Panc1 (cell line): ENCODE measurements at regions not wholly inside any gene's neighbourhood (a gene's known extent, or its start where the extent isn't known, plus 50 kb on each side); places are given as distances from the start of the nearest gene placed in this dataset.

ENCODE experiments used
- ATAC-seq: fragments of 200-7000 bp; cut with Tn5 transposase; 2 replicates; pipeline ENCODE4 v1.9.1; 2020; ENCODE audit warnings: mild to moderate bottlenecking, moderate library complexity
- BruUV-seq: library from RNA; stranded (reverse); fragments of 400-500 nt; replicated peaks from 2 replicates; lab custom pipeline; 2021; lab: Mats Ljungman, UMichigan
- CTCF ChIA-PET: fragments of 300-600 bp; sonication (Branson Sonifier 250); formaldehyde crosslinking; loops from one replicate; lab custom pipeline; 2022; ENCODE audit warnings: antibody characterized with exemption; lab: Charles Lee
- POLR2A ChIA-PET: fragments of 300-600 bp; sonication (Branson Sonifier 250); formaldehyde crosslinking; loops from one replicate; lab custom pipeline; 2022; ENCODE audit warnings: antibody characterized with exemption; lab: Charles Lee
- DNase-seq: peaks from one replicate; pipeline ENCODE4 v3.0.0-alpha.2; 2010; ENCODE audit warnings: low read depth, low spot score
- H3K27ac ChIP-seq: 2 replicates; pipeline ENCODE4 v1.5.1; 2011; ENCODE audit warnings: mild to moderate bottlenecking, low read length, inconsistent platforms
- H3K27me3 ChIP-seq: fragments of 200-500 bp; sonication (Bioruptor generic); 2 replicates; pipeline ENCODE4 v1.6.0; 2014; ENCODE audit warnings: low read length, inconsistent platforms; ENCODE audit not compliant: control insufficient read depth, insufficient read depth
- H3K36me3 ChIP-seq: fragments of 200-500 bp; sonication (Bioruptor generic); 2 replicates; pipeline ENCODE4 v1.5.1; 2014; ENCODE audit warnings: inconsistent platforms, mild to moderate bottlenecking, low read length, moderate library complexity; ENCODE audit not compliant: control insufficient read depth, insufficient read depth
- H3K4me1 ChIP-seq: 2 replicates; pipeline ENCODE4 v1.5.1; 2011; ENCODE audit warnings: inconsistent platforms, mild to moderate bottlenecking, low read length, moderate library complexity; ENCODE audit not compliant: control insufficient read depth, insufficient read depth
- H3K4me3 ChIP-seq, 2 experiments: 2 replicates each; pipeline ENCODE4 v1.5.1; 2011 to 2012; ENCODE audit warnings: low read depth in 2 of 2, low read length in 2 of 2, mild to moderate bottlenecking in 2 of 2, inconsistent platforms in 1 of 2, moderate library complexity in 1 of 2
- H3K9me3 ChIP-seq: fragments of 200-500 bp; sonication (Bioruptor generic); 2 replicates; pipeline ENCODE4 v1.5.1; 2014; ENCODE audit warnings: low read depth, mild to moderate bottlenecking, inconsistent platforms, low read length, moderate library complexity; ENCODE audit not compliant: control insufficient read depth, insufficient read depth
- POLR2AphosphoS5 ChIP-seq: IDR thresholded peaks from 2 replicates; pipeline ENCODE4 v1.6.1; 2012; ENCODE audit warnings: mild to moderate bottlenecking, low read depth, low read length, moderate library complexity
- SIN3A ChIP-seq: IDR thresholded peaks from 2 replicates; pipeline ENCODE4 v1.6.1; 2012; ENCODE audit warnings: low read depth, mild to moderate bottlenecking, low read length, moderate library complexity, borderline replicate concordance; ENCODE audit not compliant: insufficient read depth
- TCF7L2 ChIP-seq: IDR thresholded peaks from 2 replicates; pipeline ENCODE4 v1.6.1; 2011; ENCODE audit warnings: mild to moderate bottlenecking, low read depth, low read length, inconsistent platforms
- in situ Hi-C: cut with HindIII; loops from 2 replicates; pipeline ENCODE4 v1.10.0; 2016; ENCODE audit warnings: low sequenced_read_pairs, low pct_unique_long_range_greater_than_20kb
- intact Hi-C: fragments of 100-400 bp; cut with micrococcal nuclease; formaldehyde crosslinking; loops from one replicate; pipeline ENCODE4 v1.10.0; 2022; ENCODE audit not compliant: unreplicated experiment
- TF ChIP-seq, protein P1 (sequence below): fragments of 450-650 bp; IDR thresholded peaks from 2 replicates; pipeline ENCODE4 v1.5.1; 2017; ENCODE audit warnings: mild to moderate bottlenecking

DNA sequence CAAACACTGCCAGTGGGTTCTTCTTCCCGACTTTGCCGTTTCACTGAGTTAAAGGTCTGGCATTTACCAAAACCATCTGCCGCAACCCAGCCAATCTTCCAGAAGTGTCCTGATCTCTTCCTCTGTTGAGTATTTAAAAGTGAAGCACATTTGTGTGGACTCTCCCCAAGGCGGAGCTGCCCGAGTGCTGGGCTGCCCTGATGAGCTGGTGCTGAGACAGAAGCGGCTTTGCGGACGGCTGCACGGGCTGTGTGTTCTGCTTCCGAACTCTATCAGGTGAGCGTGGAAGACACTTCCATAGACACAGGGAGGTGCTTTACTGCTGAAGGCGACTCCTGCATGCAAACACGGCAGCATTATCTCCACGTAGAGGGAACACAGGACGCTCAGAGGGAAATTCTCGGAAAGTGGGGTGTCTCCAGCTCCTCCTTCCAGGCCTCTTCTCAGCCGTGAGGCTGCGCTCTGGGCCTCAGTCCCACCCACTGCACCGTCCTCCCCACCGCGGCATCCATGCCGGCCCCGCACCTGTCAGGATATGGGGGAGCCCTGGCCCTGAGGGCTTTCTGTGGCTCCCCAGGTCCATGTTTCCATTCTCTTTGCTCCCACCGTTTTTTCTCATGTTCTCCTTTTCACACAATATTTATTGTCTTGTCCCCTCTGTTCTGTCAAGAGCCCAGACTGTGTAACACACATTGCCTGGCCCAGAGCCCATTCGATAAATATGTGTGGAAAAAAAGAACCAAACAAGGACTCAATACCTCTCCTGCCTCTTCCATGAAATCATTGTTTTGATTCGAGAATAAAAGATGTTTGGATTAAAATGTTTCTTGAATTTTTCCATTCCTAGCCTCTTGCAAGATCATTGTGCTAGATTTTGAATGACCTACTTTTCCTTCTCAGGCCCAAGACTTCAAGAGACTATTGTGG lies 205.1 kb downstream of the DLL1 start:
- ATAC-seq (no peak), DNase-seq (no peak)
- TF ChIP-seq TCF7L2 = no peak
- Histone ChIP-seq H3K9me3 (no peaks in the 10 kb centered on the region), H3K4me1 (no peaks in the 10 kb centered on the region), H3K4me3 (no peak overlapping the region), H3K36me3 (no peaks in the 10 kb centered on the region), H3K27ac (no peak overlapping the region), H3K27me3 (no peaks in the 10 kb centered on the region)
- in situ Hi-C loops (no loop called here), intact Hi-C loops (no loop called here)
- CTCF ChIA-PET = no interaction called here
- no TSS peak for BruUV-seq
- POLR2A ChIA-PET = no interaction called here

DNA sequence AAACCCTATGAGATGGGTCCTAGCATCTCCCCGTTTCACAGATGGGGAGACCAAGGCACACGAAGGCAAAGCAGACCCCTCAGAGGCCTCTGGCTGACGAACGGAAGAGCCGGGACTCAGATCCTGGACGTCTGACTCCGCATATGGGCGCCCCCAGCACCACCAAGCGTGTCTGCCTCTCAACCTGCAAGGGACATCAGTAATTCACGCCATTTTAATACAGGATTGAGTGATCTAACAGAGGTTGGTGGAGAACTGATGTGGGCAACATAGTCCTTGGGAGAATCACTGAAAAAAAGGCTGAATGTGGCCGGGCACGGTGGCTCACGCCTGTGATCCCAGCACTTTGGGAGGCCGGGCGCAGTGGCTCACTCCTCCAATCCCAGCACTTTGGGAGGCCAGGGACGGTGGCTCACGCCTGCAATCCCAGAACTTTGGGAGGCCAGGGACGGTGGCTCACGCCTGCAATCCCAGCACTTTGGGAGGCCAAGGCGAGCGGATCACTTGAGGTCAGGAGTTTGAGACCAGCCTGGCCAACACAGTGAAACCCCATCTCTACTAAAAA lies 206.6 kb downstream of the DLL1 start:
- in situ Hi-C loops (no loop called here), intact Hi-C loops (no loop called here)
- no peaks in the 10 kb centered on the region for H3K4me1 ChIP-seq
- no peak for ATAC-seq
- TF ChIP-seq, protein P1, sequence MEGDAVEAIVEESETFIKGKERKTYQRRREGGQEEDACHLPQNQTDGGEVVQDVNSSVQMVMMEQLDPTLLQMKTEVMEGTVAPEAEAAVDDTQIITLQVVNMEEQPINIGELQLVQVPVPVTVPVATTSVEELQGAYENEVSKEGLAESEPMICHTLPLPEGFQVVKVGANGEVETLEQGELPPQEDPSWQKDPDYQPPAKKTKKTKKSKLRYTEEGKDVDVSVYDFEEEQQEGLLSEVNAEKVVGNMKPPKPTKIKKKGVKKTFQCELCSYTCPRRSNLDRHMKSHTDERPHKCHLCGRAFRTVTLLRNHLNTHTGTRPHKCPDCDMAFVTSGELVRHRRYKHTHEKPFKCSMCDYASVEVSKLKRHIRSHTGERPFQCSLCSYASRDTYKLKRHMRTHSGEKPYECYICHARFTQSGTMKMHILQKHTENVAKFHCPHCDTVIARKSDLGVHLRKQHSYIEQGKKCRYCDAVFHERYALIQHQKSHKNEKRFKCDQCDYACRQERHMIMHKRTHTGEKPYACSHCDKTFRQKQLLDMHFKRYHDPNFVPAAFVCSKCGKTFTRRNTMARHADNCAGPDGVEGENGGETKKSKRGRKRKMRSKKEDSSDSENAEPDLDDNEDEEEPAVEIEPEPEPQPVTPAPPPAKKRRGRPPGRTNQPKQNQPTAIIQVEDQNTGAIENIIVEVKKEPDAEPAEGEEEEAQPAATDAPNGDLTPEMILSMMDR = no peak
- no peak for TF ChIP-seq TCF7L2
- no peak overlapping the region for H3K4me3 ChIP-seq
- ChIA-PET CTCF (no interaction called here), POLR2A (no interaction called here)
- no peaks in the 10 kb centered on the region for H3K27me3 ChIP-seq
- no TSS peak for BruUV-seq
- H3K9me3 ChIP-seq = no peaks in the 10 kb centered on the region
- no peak for DNase-seq
- H3K27ac ChIP-seq = no peak overlapping the region
- H3K36me3 ChIP-seq = no peaks in the 10 kb centered on the region

DNA sequence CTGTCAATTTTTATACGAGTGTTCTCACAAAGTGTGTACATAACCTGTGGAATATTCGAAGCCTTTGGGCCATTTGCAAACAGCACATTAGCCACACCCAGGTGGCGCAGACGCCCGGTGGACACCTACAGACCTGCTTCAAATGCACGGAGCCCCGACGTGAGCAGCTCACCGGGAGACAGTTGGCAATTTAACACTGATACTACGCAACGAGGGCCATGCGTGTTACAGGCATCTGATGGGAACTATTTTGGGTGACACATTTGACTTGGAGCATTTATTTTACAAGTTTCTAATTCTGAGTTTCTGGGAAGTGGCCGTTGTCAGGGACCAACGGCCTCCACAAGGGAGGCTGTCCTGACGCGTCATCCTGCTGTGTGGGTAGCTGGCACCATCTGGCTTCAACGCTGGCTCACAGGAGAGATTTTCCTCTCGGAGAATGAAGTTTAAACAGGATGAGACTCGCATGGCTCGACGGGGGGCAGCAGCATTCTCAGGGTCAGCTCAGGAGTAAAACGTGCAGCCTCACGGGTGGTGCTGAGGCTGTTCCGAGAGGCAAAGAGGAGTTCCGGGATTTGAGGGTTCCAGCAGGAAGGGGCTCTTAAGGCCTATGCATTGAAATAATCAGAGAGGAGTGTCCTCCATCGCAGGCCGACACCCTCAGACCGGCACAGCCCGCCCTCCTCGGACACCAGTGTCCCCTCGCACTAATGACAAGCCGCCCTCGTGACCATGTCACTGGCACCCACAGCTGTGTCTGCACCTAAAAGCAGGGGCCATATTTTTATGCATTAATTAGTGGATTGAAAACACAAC lies 207.4 kb downstream of the DLL1 start:
- TF ChIP-seq SIN3A = no peak
- no peak for TF ChIP-seq POLR2AphosphoS5

More for the DNA sequence above, 207.4 kb downstream of the DLL1 start:
- Histone ChIP-seq H3K9me3 (no peaks in the 10 kb centered on the region), H3K27ac (no peak overlapping the region), H3K4me3 (no peak overlapping the region), H3K27me3 (no peaks in the 10 kb centered on the region), H3K4me1 (no peaks in the 10 kb centered on the region), H3K36me3 (no peaks in the 10 kb centered on the region)
- BruUV-seq = no TSS peak
- ATAC-seq = no peak
- DNase-seq = no peak
- in situ Hi-C loops = no loop called here
- POLR2A ChIA-PET = no interaction called here
- CTCF ChIA-PET = no interaction called here
- intact Hi-C loops = no loop called here
